NOMO-1 (cell line): ENCODE measurements at regions not wholly inside any gene's neighbourhood (a gene's known extent, or its start where the extent isn't known, plus 50 kb on each side); places are given as distances from the start of the nearest gene placed in this dataset.

Experiments used
- DNase-seq, 2 experiments: peaks; one replicate each; lab custom pipeline; 2025; ENCODE audit not compliant: unreplicated experiment in 2 of 2; lab: John Stamatoyannopoulos, UW

DNA sequence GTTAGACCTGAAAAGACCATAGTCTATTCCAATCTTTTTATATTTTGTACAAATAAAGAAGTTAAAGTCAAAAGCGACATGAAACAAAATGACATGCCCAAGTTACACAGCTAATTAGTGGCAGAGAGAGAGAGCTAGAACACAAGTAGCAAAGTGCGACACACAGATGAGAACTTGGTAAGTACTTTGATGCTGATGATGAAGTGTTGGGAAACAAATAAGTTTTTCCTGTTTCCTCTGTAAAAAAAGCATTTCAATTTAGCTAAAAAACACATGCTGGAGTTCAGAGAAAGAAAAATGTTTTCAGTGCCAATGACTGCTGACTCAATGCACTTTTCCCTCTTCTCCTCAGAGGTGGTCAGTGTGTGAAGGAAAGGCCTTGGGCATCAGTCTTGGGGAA lies 226.9 kb downstream of the PAX3 start:
- DNase-seq, result no peak

DNA sequence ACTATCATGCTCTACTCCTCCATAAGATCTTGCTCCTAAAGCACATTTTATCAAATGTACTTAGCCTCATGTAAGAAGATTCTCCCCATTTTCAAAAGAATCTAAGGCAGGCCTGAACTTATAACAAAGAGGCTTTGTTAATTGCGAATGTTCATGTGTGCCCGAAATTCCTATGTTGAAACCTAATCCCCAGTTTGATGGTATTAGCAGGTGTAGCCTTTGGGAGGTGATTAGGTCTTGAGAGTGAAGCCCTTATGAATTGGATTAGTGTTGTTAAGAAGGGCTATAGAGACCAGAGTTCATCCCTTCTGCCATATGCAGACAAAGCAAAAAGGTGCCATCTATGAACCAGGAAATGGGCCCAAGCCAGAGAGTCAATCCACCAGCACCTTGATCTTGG lies 234.5 kb downstream of the PAX3 start:
- DNase-seq, result no peak

GRCh38 chr2:222058819-222059445 lies 239.9 kb downstream of the PAX3 start:
- DNase-seq, result no peak

GRCh38 chr2:222057347-222058073 lies 241.3 kb downstream of the PAX3 start:
- DNase-seq, result peak; percentile 11 to 30

- DNase-seq, result no peak
Measured at GRCh38 chr2:222055328-222055727, 243.5 kb downstream of the PAX3 start.

DNA sequence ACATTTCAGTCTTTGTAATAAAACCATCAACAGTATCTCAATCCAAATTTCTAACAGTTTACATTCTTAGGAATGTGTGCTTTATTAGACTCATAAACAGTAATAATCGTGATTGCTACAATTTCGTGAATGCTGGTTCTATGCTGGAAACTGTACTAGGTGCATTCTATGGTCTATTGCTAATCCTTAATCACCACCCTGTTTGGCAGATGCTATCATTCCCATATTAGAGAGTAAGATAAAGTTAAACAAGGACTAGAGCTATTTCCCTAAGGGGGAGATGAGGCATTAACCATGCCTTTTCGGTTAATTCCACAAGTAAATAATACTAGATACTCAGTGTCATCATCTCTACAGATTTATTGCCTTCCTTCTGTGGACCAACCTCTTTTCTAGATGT lies 244.0 kb downstream of the PAX3 start:
- no peak for DNase-seq

- no peak for DNase-seq
Measured at GRCh38 chr2:222052934-222053367, 245.8 kb downstream of the PAX3 start.

DNA sequence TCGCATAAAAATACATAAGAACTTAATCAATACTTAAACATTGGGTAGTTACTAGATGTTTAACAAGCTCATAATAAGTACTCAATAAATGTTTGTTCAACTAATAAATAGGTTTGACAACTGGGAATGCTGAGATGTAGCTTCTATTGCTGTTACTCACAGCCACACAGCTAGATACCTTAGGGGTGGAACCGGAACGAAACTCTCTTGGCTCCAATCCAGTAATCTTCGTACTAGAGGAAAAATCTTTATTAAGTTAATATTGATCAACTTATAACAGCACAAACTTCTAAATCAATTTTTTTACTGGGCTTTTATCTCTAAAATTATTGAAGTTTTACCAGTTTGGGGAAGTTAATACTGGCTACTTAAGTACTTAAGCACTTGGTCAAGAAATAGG lies 247.8 kb downstream of the PAX3 start:
- DNase-seq, result no peak

- DNase-seq, result no peak
Measured at GRCh38 chr2:222049946-222050345, 248.9 kb downstream of the PAX3 start.

GRCh38 chr2:222043897-222044296 lies 254.9 kb downstream of the PAX3 start:
- no peak for DNase-seq

DNA sequence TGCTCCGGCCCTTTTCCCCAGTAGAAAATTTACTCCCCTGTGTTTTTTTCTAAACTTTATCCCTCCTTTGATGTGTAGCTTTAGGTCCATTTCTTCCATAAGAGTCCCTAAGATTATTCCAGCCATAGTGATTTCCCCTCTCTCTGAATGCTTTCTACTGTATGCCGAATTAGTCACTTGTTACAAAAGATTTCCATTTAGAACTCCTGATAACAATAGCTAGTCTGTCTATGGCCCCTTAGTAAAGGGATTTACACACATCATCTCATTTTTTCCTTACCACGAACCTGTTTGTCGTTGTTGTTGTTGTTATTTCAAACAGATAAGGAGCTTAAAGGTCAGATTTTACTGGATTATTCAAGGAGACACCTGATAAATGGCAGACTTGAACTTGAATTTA lies 256.1 kb downstream of the PAX3 start:
- DNase-seq, result no peak

GRCh38 chr2:222040333-222040732 lies 258.5 kb downstream of the PAX3 start:
- DNase-seq, result no peak

DNA sequence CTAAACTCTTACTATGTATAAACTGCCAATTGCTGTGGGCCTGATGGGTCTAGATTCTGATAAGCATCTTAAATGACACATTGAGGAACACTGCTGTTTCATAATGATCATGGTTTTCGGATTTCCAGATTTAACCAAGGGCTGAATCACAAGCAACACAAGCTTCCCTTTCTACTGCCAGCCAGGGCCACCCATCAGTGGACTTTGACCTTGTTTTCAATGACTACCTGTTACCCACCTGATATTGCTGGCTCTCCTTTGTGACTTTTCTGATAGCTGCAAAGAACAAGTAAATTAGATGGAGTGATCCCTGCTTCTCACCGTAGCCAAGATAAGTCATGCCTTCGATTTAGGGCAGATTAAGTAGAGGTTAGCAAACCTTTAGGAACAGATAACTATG lies 259.0 kb downstream of the PAX3 start:
- DNase-seq, result peak in 1 of 2 experiments; percentile 47

DNA sequence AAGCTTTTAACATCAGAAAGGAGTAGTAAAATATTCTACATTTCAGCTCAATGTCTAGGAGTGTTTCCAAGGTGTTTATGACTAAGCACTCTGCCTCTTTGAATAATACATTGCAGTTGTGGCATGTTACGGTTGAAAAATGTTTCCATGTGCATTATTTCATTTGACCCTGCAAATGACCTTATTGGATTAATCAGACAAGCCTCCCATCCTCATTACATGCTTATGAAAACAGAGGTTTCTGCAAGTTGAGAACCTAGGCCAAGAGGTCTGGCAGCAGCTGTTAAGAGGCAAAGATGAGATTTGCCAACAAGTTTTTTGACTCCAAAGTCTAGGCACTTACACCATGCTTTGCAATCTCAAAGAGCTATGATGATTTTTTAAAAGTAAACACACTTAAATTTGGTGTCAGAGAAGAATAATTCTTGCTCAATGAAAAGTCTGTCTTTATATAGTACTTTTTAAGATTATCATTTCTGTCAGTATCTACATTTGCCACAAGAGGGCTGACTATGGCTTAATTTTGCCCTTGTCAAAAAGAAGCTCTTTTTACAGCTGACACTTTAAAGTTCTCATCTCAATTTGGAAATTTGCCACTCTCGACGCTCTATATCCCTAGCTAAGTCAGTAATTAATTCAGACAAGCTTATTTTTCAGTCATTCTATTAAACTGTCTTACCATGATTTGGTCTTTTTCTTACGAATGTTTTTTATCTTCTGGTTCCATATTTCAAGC lies 260.6 kb downstream of the PAX3 start:
- peak; percentile 24 for DNase-seq

DNA sequence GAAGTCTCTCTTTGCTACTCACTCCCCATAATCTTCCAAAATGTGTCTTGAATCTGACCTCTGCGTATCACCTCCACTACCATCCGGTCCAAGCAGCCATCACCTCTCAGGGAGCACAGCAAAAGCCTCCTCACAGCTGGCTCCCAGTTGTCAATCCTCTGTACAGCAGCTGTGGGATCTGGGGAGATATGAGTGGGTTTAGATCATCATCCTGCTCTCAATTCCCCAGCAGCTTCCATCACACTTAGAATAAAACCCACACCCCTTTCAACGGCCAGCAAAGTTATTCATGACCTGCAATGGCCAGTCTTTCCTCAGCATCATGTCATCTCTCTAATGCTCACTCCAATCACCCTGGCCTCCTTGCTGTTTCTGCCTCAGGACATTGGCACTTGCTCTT lies 261.6 kb downstream of the PAX3 start:
- DNase-seq, result no peak

DNA sequence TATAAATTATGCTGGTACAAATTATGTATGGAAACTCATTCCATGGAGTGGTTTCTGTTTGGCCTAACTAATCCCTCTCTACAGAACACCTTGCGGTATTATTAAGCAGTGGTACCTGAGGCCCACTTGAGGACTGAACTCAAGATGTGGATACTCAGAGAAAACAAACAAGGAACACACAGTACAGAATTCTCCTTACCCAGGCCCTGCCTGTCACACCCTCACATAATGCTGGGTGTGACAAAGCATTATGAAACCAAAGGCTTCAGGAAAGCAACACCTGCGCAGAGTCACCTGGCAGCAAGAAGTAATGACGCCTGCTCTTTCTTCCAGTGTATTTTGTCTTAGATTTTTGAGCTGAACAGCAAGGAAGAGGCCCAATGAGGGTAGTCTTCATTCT lies 264.7 kb downstream of the PAX3 start:
- DNase-seq, result no peak

DNA sequence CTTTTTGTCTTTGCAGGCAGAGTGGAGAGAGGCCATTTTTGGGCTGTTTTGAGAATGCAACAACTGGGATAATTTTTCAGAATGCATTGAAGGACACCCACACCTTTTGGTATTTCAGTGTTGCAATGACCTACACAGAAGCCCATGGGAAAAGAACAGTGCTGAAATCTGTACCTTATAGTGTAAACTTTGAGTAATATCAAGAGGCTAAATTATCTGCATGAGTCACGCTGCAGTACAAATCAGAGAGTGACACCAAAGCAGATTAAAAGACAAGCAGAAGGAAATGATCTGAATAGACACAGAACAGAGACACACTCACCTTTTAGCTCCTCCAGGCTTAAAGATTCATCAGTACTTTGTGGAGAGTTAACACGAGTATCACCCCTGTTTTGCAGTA lies 265.3 kb downstream of the PAX3 start:
- DNase-seq, result no peak

DNA sequence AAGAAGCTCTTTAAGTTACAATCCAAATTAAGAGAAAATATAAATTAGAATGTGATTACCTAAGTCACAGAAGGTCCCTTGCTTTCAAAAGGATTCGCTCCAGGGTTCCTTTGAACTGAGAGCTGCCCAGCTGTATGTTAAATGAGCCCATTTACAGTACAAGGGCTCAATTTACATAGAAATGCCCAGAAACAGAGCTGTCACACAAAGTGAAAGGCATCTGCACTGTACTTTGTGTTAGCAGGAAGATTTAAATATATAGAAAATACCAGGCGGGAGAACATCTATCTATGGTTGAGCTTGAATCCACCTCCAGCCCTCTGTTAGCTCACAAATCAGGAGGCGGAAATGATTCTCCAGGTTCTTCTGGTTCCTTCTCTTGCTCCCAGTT lies 272.9 kb downstream of the PAX3 start:
- DNase-seq, result no peak

DNA sequence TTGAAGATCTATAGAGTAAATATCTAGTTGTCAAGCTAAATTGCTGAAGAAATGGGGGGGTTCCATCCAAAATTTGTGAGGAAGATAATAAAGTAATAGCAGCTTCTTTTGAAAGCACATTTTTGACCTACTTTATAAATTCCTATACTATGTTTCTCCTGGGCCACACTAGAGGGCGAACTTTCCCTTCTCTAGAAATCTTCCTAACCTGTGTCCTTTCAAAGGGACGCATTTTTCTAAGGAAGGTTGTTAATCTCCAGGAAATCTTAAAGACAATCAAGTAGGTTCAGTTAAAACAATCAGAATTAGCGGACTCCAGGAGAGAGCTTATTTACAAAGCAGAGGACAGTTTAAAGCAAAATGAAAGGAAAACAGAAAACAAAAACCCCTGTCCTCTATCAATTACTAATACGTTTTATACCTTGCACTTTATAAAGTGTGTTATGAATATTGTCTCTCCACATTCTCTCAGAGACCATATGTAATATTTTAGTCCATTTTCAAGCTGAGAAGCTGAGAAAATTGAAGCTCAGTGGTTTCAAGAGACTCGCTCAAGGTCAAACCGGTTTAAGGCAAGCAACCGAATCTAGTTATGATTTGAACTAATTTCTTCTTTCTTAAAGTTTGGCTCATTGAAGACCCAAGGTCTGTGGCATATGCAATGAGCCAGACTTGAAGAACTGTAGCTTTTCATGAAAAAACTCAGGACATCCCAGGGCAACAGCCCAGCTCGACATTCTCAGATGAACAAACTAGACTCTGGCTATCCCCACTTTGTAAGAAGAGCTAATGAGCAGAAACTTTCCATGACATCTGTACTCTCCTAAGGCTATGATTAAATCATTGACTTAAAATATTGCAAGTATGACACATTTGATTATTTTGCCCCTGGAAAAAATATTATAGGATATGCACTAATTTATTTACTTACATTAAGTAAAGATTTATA lies 273.6 kb downstream of the PAX3 start:
- peak; percentile 11 to 36 for DNase-seq

DNA sequence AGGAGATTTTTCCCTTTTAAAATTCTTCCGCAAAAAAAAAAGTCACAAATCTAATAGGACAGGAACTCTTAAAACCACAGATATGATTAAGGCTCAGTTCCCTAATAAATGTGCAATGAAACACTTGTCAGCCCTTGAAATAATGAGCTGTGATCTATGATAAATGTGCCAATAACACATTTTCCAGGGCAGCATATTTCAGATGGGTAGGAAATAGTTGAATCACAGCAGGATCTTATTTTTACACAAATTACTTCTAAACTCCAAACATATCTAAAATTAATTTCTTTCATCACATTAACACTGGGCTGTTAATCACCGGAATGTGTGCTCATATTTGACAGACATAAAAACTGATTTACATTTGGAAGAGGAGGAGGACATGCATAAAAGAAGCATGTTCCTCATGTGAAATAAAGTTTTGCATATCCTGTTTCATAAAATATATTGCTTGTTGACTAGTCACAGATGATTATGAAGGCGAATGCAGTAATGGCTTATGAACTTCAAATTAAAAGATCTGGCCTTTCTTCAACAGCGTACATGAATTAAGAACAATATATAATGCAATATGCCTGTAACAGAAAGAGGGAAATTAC lies 281.4 kb downstream of the PAX3 start:
- DNase-seq, result no peak
